CD14-positive monocyte (primary cell): ENCODE measurements at regions not wholly inside any gene's neighbourhood (a gene's known extent, or its start where the extent isn't known, plus 50 kb on each side); places are given as distances from the start of the nearest gene placed in this dataset.

Source experiments
- DNase-seq, 3 donors: peaks; one replicate each; pipeline ENCODE4 v3.0.0-alpha.2; 2011 to 2022
- H2AFZ ChIP-seq: 2 replicates; pipeline ENCODE4 v1.6.0; 2012; ENCODE audit warnings: mild to moderate bottlenecking, low read depth, low read length, inconsistent platforms; ENCODE audit not compliant: insufficient read depth, poor library complexity, severe bottlenecking
- H3K27ac ChIP-seq, 2 donors: 1 replicate in 1 of 2; 2 replicates in 1 of 2; pipeline ENCODE4 v1.5.1; 2012 to 2013; ENCODE audit warnings: low read length in 2 of 2, control low read depth in 1 of 2, inconsistent platforms in 1 of 2, low read depth in 1 of 2, mild to moderate bottlenecking in 1 of 2
- H3K27me3 ChIP-seq, 2 donors: one replicate each; pipeline versions ENCODE4 v1.6.0 to v1.6.1; 2011 to 2013; ENCODE audit warnings: low read length in 2 of 2; ENCODE audit not compliant: control insufficient read depth in 2 of 2, insufficient read depth in 2 of 2
- H3K36me3 ChIP-seq, 2 donors: replicated peaks in 1 of 2; 1 replicate in 1 of 2; 2 replicates in 1 of 2; pipeline versions ENCODE4 v1.5.1 to v1.6.1; 2012 to 2013; ENCODE audit warnings: low read length in 2 of 2, control low read depth in 1 of 2, inconsistent platforms in 1 of 2, mild to moderate bottlenecking in 1 of 2; ENCODE audit not compliant: insufficient read depth in 2 of 2, control insufficient read depth in 1 of 2
- H3K4me1 ChIP-seq, 2 donors: 1 replicate in 1 of 2; 2 replicates in 1 of 2; pipeline versions ENCODE4 v1.5.1 to v1.6.1; 2012 to 2013; ENCODE audit warnings: low read length in 2 of 2, control low read depth in 1 of 2, inconsistent platforms in 1 of 2, mild to moderate bottlenecking in 1 of 2, moderate library complexity in 1 of 2; ENCODE audit not compliant: insufficient read depth in 2 of 2, control insufficient read depth in 1 of 2
- H3K4me2 ChIP-seq: replicated peaks from 2 replicates; pipeline ENCODE3; 2012; ENCODE audit warnings: low read length, moderate library complexity, mild to moderate bottlenecking; ENCODE audit not compliant: poor library complexity, severe bottlenecking; ENCODE audit errors: extremely low read depth
- H3K4me3 ChIP-seq, 3 experiments: fragments of 200-600 bp in 1 of 3; sonication (generic) in 1 of 3; replicated peaks in 1 of 3; 1 replicate in 2 of 3; 2 replicates in 1 of 3; pipeline ENCODE4 v1.5.1; 2011 to 2013; ENCODE audit warnings: low read length in 3 of 3, mild to moderate bottlenecking in 3 of 3, control low read depth in 2 of 3, low read depth in 2 of 3, inconsistent platforms in 1 of 3, moderate library complexity in 1 of 3
- H3K79me2 ChIP-seq: 2 replicates; pipeline ENCODE4 v1.6.0; 2012; ENCODE audit warnings: mild to moderate bottlenecking, control low read depth, inconsistent platforms, low read length, moderate library complexity; ENCODE audit not compliant: insufficient read depth
- H3K9ac ChIP-seq: 2 replicates; pipeline ENCODE4 v1.6.0; 2017; ENCODE audit warnings: low read length, mild to moderate bottlenecking; ENCODE audit not compliant: insufficient read depth, poor library complexity, severe bottlenecking
- H3K9me3 ChIP-seq, 2 donors: replicated peaks in 1 of 2; 1 replicate in 1 of 2; 2 replicates in 1 of 2; pipeline versions ENCODE4 v1.5.1 to v1.6.1; 2012 to 2013; ENCODE audit warnings: low read length in 2 of 2, control low read depth in 1 of 2; ENCODE audit not compliant: control insufficient read depth in 1 of 2, insufficient read depth in 1 of 2
- H4K20me1 ChIP-seq: 2 replicates; pipeline ENCODE4 v1.6.0; 2012; ENCODE audit warnings: mild to moderate bottlenecking, low read length, control low read depth, moderate library complexity; ENCODE audit not compliant: insufficient read depth
- H3K27ac Mint-ChIP-seq, 7 donors: one replicate each; pipeline ENCODE4 v1.8.0; 2020; ENCODE audit warnings: mild to moderate bottlenecking in 7 of 7, mixed read lengths in 7 of 7, moderate library complexity in 6 of 7, inconsistent platforms in 2 of 7
- H3K27me3 Mint-ChIP-seq, 3 donors: one replicate each; pipeline ENCODE4 v1.8.0; 2021 to 2022; ENCODE audit warnings: low read depth in 3 of 3, mild to moderate bottlenecking in 3 of 3, mixed read lengths in 3 of 3, moderate library complexity in 3 of 3, inconsistent platforms in 1 of 3
- H3K36me3 Mint-ChIP-seq, 2 donors: one replicate each; pipeline ENCODE4 v1.8.0; 2020; ENCODE audit warnings: mixed read lengths in 2 of 2, inconsistent platforms in 1 of 2, mild to moderate bottlenecking in 1 of 2
- H3K4me1 Mint-ChIP-seq: one replicate; pipeline ENCODE4 v1.8.0; 2020; ENCODE audit warnings: mild to moderate bottlenecking, mixed read lengths
- H3K4me3 Mint-ChIP-seq, 2 donors: one replicate each; pipeline ENCODE4 v1.8.0; 2020; ENCODE audit warnings: mild to moderate bottlenecking in 2 of 2, mixed read lengths in 2 of 2, moderate library complexity in 1 of 2
- H3K9me3 Mint-ChIP-seq, 7 donors: one replicate each; pipeline ENCODE4 v1.8.0; 2020 to 2022; ENCODE audit warnings: mixed read lengths in 7 of 7, mild to moderate bottlenecking in 6 of 7, moderate library complexity in 6 of 7, inconsistent platforms in 2 of 7
- WGBS: methylation state at CpG from one replicate; pipeline ENCODE4 v1.1.5; 2013; ENCODE audit warnings: missing lambda C conversion rate; ENCODE audit not compliant: insufficient coverage; 5-methylcytosine and 5-hydroxymethylcytosine counted together
- intact Hi-C, 2 donors: fragments of 100-400 bp; cut with micrococcal nuclease; formaldehyde crosslinking; loops; one replicate each; pipeline versions ENCODE4 v1.15.0 to v1.15.1; 2023
- TF ChIP-seq, protein P1 (sequence below): fragments of 200-600 bp; IDR thresholded peaks from one replicate; pipeline ENCODE4 v1.8.0; 2022; ENCODE audit warnings: antibody characterized with exemption, mild to moderate bottlenecking

DNA sequence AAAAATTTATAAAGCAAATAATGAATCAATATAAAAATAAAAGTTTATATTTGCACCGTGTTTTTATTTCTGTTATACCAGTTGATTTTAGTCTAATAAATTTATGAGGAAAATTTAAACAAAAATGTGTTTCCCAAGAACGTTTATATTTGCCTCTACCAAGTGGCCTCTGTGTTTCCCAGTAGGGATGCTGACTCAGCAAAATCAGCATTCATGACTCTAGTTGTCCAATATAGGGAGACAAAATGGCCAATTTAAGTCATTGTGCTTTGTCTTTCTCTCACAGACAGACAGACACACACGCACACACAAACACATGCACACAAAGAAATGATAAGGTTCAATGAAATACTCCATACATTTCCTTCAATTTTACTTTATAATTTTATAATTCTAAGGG, 942.5 kb upstream of the ZWINT start:
- Histone ChIP-seq H3K9me3 (no peaks in the 10 kb centered on the region), H3K27me3 (no peaks in the 10 kb centered on the region), H3K36me3 (no peaks in the 10 kb centered on the region), H3K9ac (no peak overlapping the region), H2AFZ (no peak overlapping the region), H3K79me2 (no peaks in the 10 kb centered on the region), H3K4me1 (no peaks in the 10 kb centered on the region), H3K4me2 (no peak overlapping the region), H4K20me1 (no peaks in the 10 kb centered on the region), H3K27ac (no peak overlapping the region), H3K4me3 (no peak overlapping the region)
- Mint-ChIP-seq H3K4me3 (no peak overlapping the region), H3K9me3 (peaks cover 0 to 1% (median 0%) of the 10 kb centered on the region in 7 donors), H3K4me1 (no peaks in the 10 kb centered on the region), H3K27ac (no peak overlapping the region), H3K27me3 (peaks cover 0 to 2% (median 0%) of the 10 kb centered on the region in 3 donors), H3K36me3 (no peaks in the 10 kb centered on the region)
- DNase-seq, result no peak
- no CpG with 5 or more reads among the region's 3 CpGs for WGBS
- TF ChIP-seq, protein P1, sequence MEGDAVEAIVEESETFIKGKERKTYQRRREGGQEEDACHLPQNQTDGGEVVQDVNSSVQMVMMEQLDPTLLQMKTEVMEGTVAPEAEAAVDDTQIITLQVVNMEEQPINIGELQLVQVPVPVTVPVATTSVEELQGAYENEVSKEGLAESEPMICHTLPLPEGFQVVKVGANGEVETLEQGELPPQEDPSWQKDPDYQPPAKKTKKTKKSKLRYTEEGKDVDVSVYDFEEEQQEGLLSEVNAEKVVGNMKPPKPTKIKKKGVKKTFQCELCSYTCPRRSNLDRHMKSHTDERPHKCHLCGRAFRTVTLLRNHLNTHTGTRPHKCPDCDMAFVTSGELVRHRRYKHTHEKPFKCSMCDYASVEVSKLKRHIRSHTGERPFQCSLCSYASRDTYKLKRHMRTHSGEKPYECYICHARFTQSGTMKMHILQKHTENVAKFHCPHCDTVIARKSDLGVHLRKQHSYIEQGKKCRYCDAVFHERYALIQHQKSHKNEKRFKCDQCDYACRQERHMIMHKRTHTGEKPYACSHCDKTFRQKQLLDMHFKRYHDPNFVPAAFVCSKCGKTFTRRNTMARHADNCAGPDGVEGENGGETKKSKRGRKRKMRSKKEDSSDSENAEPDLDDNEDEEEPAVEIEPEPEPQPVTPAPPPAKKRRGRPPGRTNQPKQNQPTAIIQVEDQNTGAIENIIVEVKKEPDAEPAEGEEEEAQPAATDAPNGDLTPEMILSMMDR, result no peak
- intact Hi-C loops, result no loop called here

DNA sequence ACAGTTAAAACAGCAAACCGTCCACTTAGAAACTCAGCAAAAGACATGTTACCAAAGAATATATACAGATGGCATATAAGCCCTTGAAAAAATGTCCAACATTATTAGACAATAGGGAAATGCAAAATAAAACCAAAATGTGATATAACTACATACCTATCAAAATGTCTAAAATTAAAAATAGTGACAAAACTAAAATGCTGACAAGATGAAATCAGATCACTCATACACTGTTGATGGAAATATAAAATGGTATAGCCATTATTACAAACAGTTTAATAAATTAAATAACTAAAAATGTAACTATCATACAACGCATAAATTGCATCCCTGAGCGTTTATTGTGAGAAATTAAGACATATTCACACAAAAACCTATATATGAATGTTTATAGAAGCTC, 939.7 kb upstream of the ZWINT start:
- WGBS, result no CpG with 5 or more reads among the region's 3 CpGs
- no peaks in the 10 kb centered on the region for H3K36me3 Mint-ChIP-seq
- H3K79me2 ChIP-seq, result no peaks in the 10 kb centered on the region
- H3K27me3 ChIP-seq, result no peaks in the 10 kb centered on the region
- H3K4me1 ChIP-seq, result no peaks in the 10 kb centered on the region
- H3K9me3 ChIP-seq, result no peaks in the 10 kb centered on the region
- H3K9me3 Mint-ChIP-seq, result peaks cover 0 to 1% (median 0%) of the 10 kb centered on the region in 7 donors
- peaks cover 0 to 2% (median 0%) of the 10 kb centered on the region in 3 donors for H3K27me3 Mint-ChIP-seq
- H3K27ac ChIP-seq, result no peak overlapping the region
- no peaks in the 10 kb centered on the region for H3K36me3 ChIP-seq
- H3K4me3 ChIP-seq, result no peak overlapping the region
- H2AFZ ChIP-seq, result no peak overlapping the region
- intact Hi-C loops, result no loop called here
- TF ChIP-seq, protein P1, result no peak
- no peak overlapping the region for H3K9ac ChIP-seq
- no peaks in the 10 kb centered on the region for H3K4me1 Mint-ChIP-seq
- H4K20me1 ChIP-seq, result no peaks in the 10 kb centered on the region
- no peak overlapping the region for H3K4me2 ChIP-seq
- no peak overlapping the region for H3K27ac Mint-ChIP-seq
- DNase-seq, result no peak
- no peak overlapping the region for H3K4me3 Mint-ChIP-seq
